RWPE2 (cell line): ENCODE measurements at regions not wholly inside any gene's neighbourhood (a gene's known extent, or its start where the extent isn't known, plus 50 kb on each side); places are given as distances from the start of the nearest gene placed in this dataset.

Experiments
- ATAC-seq: fragments of 200-7000 bp; cut with Tn5 transposase; 3 replicates; pipeline ENCODE4 v1.9.1; 2021; ENCODE audit warnings: low read depth
- DNase-seq: peaks from one replicate; pipeline ENCODE4 v3.0.0-alpha.2; 2020; ENCODE audit warnings: low spot score
- H3K27ac ChIP-seq: fragments of 450-650 bp; 2 replicates; pipeline ENCODE4 v1.5.1; 2017; ENCODE audit warnings: mild to moderate bottlenecking; ENCODE audit not compliant: poor library complexity, severe bottlenecking
- H3K27me3 ChIP-seq: fragments of 250-450 bp; sonication (Bioruptor Pico); 2 replicates; pipeline ENCODE4 v1.5.1; 2021; ENCODE audit warnings: mild to moderate bottlenecking, moderate library complexity; ENCODE audit not compliant: insufficient read depth, poor library complexity, severe bottlenecking
- H3K36me3 ChIP-seq: fragments of 250-450 bp; sonication (Bioruptor Pico); 2 replicates; pipeline ENCODE4 v1.5.1; 2020; ENCODE audit warnings: low read depth, mild to moderate bottlenecking, moderate library complexity
- H3K4me1 ChIP-seq: fragments of 250-450 bp; sonication (Bioruptor Pico); 2 replicates; pipeline ENCODE4 v1.5.1; 2021; ENCODE audit warnings: mild to moderate bottlenecking, moderate library complexity; ENCODE audit not compliant: insufficient read depth, poor library complexity, severe bottlenecking
- H3K4me3 ChIP-seq: fragments of 250-450 bp; sonication (Bioruptor Pico); 2 replicates; pipeline ENCODE4 v1.5.1; 2021; ENCODE audit warnings: mild to moderate bottlenecking, moderate library complexity; ENCODE audit not compliant: severe bottlenecking
- H3K9me3 ChIP-seq: fragments of 250-450 bp; sonication (Bioruptor Pico); 2 replicates; pipeline ENCODE4 v1.5.1; 2021; ENCODE audit warnings: mild to moderate bottlenecking, moderate library complexity; ENCODE audit not compliant: severe bottlenecking
- TF ChIP-seq, protein P1 (sequence below): fragments of 450-650 bp; IDR thresholded peaks from one replicate; pipeline ENCODE4 v1.5.1; 2017; ENCODE audit warnings: mild to moderate bottlenecking, moderate library complexity; ENCODE audit not compliant: poor library complexity, severe bottlenecking

GRCh38 chr5:8013948-8014710, 145.2 kb downstream of the MTRR start:
- H3K4me3 ChIP-seq: no peak overlapping the region
- TF ChIP-seq, protein P1, sequence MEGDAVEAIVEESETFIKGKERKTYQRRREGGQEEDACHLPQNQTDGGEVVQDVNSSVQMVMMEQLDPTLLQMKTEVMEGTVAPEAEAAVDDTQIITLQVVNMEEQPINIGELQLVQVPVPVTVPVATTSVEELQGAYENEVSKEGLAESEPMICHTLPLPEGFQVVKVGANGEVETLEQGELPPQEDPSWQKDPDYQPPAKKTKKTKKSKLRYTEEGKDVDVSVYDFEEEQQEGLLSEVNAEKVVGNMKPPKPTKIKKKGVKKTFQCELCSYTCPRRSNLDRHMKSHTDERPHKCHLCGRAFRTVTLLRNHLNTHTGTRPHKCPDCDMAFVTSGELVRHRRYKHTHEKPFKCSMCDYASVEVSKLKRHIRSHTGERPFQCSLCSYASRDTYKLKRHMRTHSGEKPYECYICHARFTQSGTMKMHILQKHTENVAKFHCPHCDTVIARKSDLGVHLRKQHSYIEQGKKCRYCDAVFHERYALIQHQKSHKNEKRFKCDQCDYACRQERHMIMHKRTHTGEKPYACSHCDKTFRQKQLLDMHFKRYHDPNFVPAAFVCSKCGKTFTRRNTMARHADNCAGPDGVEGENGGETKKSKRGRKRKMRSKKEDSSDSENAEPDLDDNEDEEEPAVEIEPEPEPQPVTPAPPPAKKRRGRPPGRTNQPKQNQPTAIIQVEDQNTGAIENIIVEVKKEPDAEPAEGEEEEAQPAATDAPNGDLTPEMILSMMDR: no peak

DNA sequence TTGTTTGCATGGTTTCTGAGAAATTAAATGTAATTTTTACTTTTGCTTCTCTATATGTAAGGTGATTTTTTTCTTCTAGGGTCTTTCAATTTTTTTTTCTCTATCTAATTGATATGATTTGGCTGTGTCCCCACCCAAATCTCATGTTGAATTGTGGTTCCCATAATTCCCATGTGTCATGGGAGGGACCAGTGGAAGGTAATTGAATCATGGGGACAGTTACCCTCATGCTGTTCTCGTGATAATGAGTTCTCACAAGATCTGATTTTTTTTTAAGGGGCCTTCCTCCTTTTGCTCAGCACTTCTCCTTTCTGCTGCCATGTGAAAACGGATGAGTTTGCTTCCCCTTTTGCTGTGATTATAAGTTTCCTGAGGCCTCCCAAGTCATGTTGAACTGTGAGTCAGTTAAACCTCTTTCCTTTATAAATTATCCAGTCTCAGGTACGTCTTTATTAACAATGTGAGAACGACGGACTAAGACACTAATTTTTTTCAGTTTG, 150.8 kb downstream of the MTRR start:
- Histone ChIP-seq H3K4me3 (no peak overlapping the region), H3K27ac (no peak overlapping the region), H3K27me3 (peaks cover 10% of the 10 kb centered on the region), H3K36me3 (no peaks in the 10 kb centered on the region), H3K9me3 (no peaks in the 10 kb centered on the region), H3K4me1 (no peaks in the 10 kb centered on the region)
- no peak for DNase-seq
- TF ChIP-seq, protein P1: no peak
- no peak for ATAC-seq

More at GRCh38 chr5:8013948-8014710, 145.2 kb downstream of the MTRR start:
- H3K4me1 ChIP-seq: no peaks in the 10 kb centered on the region
- H3K27ac ChIP-seq: no peak overlapping the region
- no peaks in the 10 kb centered on the region for H3K27me3 ChIP-seq
- ATAC-seq (no peak), DNase-seq (no peak)
- H3K9me3 ChIP-seq: no peaks in the 10 kb centered on the region
- H3K36me3 ChIP-seq: no peaks in the 10 kb centered on the region

- TF ChIP-seq, protein P1: no peak
- no peak overlapping the region for H3K27ac ChIP-seq
- no peaks in the 10 kb centered on the region for H3K4me1 ChIP-seq
- no peaks in the 10 kb centered on the region for H3K9me3 ChIP-seq
- no peaks in the 10 kb centered on the region for H3K36me3 ChIP-seq
- DNase-seq (no peak), ATAC-seq (no peak)
- no peak overlapping the region for H3K4me3 ChIP-seq
- H3K27me3 ChIP-seq: peaks cover 10% of the 10 kb centered on the region
Measured at GRCh38 chr5:8020861-8021514, 152.0 kb downstream of the MTRR start.

DNA sequence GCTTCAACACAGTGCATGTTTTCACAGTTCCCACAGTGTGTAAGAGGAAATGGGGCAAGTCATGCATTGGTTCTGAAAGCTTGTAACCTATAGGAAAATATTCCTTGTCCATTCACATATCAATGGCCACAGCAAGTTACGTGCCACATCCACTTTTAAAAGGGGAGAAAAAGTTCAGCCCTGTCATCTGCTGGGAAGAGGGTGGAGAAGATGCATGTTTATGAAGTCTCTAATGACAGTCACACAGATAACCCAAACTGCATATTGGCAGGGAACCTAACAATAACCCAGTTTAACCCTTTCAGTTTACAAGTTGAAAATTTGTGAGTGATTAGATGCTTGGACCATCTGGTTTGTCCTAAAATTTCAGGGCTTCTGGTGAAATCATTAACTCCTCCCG, 159.3 kb downstream of the MTRR start:
- DNase-seq: no peak
- no peaks in the 10 kb centered on the region for H3K36me3 ChIP-seq
- TF ChIP-seq, protein P1: no peak
- H3K4me1 ChIP-seq: no peaks in the 10 kb centered on the region
- no peak for ATAC-seq
- no peaks in the 10 kb centered on the region for H3K9me3 ChIP-seq
- H3K27ac ChIP-seq: no peak overlapping the region
- peaks cover 24% of the 10 kb centered on the region for H3K27me3 ChIP-seq
- H3K4me3 ChIP-seq: no peak overlapping the region
